ENCODE measurements at regions not wholly inside any gene's neighbourhood (a gene's known extent, or its start where the extent isn't known, plus 50 kb on each side); places are given as distances from the start of the nearest gene placed in this dataset.

GRCh38 chr9:113660196-113660595 lies 196.7 kb downstream of the RGS3 start (continued):
- TF ChIP-seq ZNF148 (tag by site-specific recombination; IDR thresholded peaks at IDR 0.05; ENCODE audit: borderline replicate concordance) (no peak), ZNF580 (tag by site-specific recombination; IDR thresholded peaks at IDR 0.05) (no peak), KLF16 (tag by site-specific recombination; IDR thresholded peaks at IDR 0.05) (no peak), ZNF184 (tag by site-specific recombination; IDR thresholded peaks at IDR 0.05) (no peak)

- H3K27ac ChIP-seq (ENCODE audit: extremely low read depth, low read depth, low read length), result no peak overlapping the region
- no peaks in the 10 kb centered on the region for H3K36me3 ChIP-seq (ENCODE audit: control insufficient read depth in 2 of 2, insufficient read depth in 1 of 2, low read length in 2 of 2)
- no peak for TF ChIP-seq ZNF302 (tag by site-specific recombination; IDR thresholded peaks at IDR 0.05; ENCODE audit: low read depth)
- TF ChIP-seq ZNF146 (tag by site-specific recombination; IDR thresholded peaks at IDR 0.05), result no peak
- no peaks in the 10 kb centered on the region for H3K9me3 ChIP-seq (ENCODE audit: control insufficient read depth, insufficient read depth, low read depth, low read length)
- no peak overlapping the region for H3K4me3 ChIP-seq (ENCODE audit: low read depth, low read length)
- ChIA-PET POLR2A (interaction anchor here (0.6 kb wide), 1 partner anchor 52 kb away, joined by 5 read pairs; no protein-coding TSS in a partner anchor), CTCF (interaction anchor here (10.7 to 15.1 kb wide), 2 partner anchors 66 to 215 kb away, joined by 174 to 831 read pairs; no protein-coding TSS in a partner anchor)
- no peaks in the 10 kb centered on the region for H3K4me1 ChIP-seq (ENCODE audit: control insufficient read depth, insufficient read depth, low read length)
Measured at GRCh38 chr9:113661074-113661473, 197.5 kb downstream of the RGS3 start.

- H3K4me3 ChIP-seq (ENCODE audit: low read depth, low read length), result no peak overlapping the region
- H3K4me1 ChIP-seq (ENCODE audit: control insufficient read depth, insufficient read depth, low read length), result no peaks in the 10 kb centered on the region
- H3K9me3 ChIP-seq (ENCODE audit: control insufficient read depth, insufficient read depth, low read depth, low read length), result no peaks in the 10 kb centered on the region
- no peak overlapping the region for H3K27ac ChIP-seq (ENCODE audit: extremely low read depth, low read depth, low read length)
- no peaks in the 10 kb centered on the region for H3K36me3 ChIP-seq (ENCODE audit: control insufficient read depth in 2 of 2, insufficient read depth in 1 of 2, low read length in 2 of 2)
- TF ChIP-seq YY2 (tag by site-specific recombination; IDR thresholded peaks at IDR 0.05) (no peak), WT1 (tag by site-specific recombination; IDR thresholded peaks at IDR 0.05) (no peak), ZNF223 (tag by site-specific recombination; IDR thresholded peaks at IDR 0.05) (no peak), ZNF48 (tag by site-specific recombination; IDR thresholded peaks at IDR 0.05) (no peak), ZNF335 (tag by site-specific recombination; conservative IDR thresholded peaks at IDR 0.05) (no peak), BCL11B (tag by site-specific recombination; IDR thresholded peaks at IDR 0.05; ENCODE audit: low read depth) (no peak), ELK4 (IDR thresholded peaks at IDR 0.05; ENCODE audit: borderline replicate concordance, low read depth, low read length) (no peak), ZNF677 (tag by site-specific recombination; IDR thresholded peaks at IDR 0.05) (no peak), ZNF211 (tag by site-specific recombination; IDR thresholded peaks at IDR 0.05; ENCODE audit: low read depth) (no peak), ZFP41 (tag by site-specific recombination; IDR thresholded peaks at IDR 0.05; ENCODE audit: borderline replicate concordance) (no peak), MEIS1 (CRISPR knock-in tag; IDR thresholded peaks at IDR 0.05; ENCODE audit: borderline replicate concordance) (no peak), ZNF561 (tag by site-specific recombination; IDR thresholded peaks at IDR 0.05; ENCODE audit: borderline replicate concordance) (no peak), ZNF16 (tag by site-specific recombination; IDR thresholded peaks at IDR 0.05; ENCODE audit: low read depth) (no peak), GLIS2 (tag by site-specific recombination; IDR thresholded peaks at IDR 0.05) (no peak), ZNF621 (tag by site-specific recombination; IDR thresholded peaks at IDR 0.05) (no peak), OSR2 (tag by site-specific recombination; IDR thresholded peaks at IDR 0.05) (no peak), SP2 (tag by site-specific recombination; IDR thresholded peaks at IDR 0.05) (no peak), ZBTB49 (tag by site-specific recombination; IDR thresholded peaks at IDR 0.05; ENCODE audit: low read depth) (no peak), ZNF645 (tag by site-specific recombination; IDR thresholded peaks at IDR 0.05) (no peak), ZNF391 (tag by site-specific recombination; IDR thresholded peaks at IDR 0.05; ENCODE audit: borderline replicate concordance, low read depth) (no peak)
- ChIA-PET CTCF (interaction anchor here (0.5 to 1.8 kb wide), 3 partner anchors 17 to 87 kb away, joined by 3 to 7 read pairs (median 4); no protein-coding TSS in a partner anchor), POLR2A (no interaction called here)
Measured at GRCh38 chr9:113664181-113664875, 200.8 kb downstream of the RGS3 start.
